HCT116 (cell line): ENCODE measurements at regions not wholly inside any gene's neighbourhood (a gene's known extent, or its start where the extent isn't known, plus 50 kb on each side); places are given as distances from the start of the nearest gene placed in this dataset.

ENCODE experiments used
- ATAC-seq: fragments of 200-7000 bp; cut with Tn5 transposase; 2 replicates; pipeline ENCODE4 v1.9.1; 2020; ENCODE audit warnings: mild to moderate bottlenecking, moderate library complexity
- BruUV-seq: library from RNA; stranded (reverse); fragments of 400-500 nt; replicated peaks from 2 replicates; lab custom pipeline; 2021; lab: Mats Ljungman, UMichigan
- CTCF ChIA-PET: fragments of 300-600 bp; sonication (Branson Sonifier 250); formaldehyde crosslinking; loops from one replicate; lab custom pipeline; 2021; ENCODE audit warnings: antibody characterized with exemption; lab: Charles Lee
- POLR2A ChIA-PET: fragments of 300-600, 350-600 bp; sonication (Branson Sonifier 250); formaldehyde crosslinking; loops from one replicate; lab custom pipeline; 2021; ENCODE audit warnings: antibody characterized with exemption; lab: Charles Lee
- RAD21 ChIA-PET, 2 experiments: fragments of 300-600 bp; sonication (Branson Sonifier 250); formaldehyde crosslinking; loops; one replicate each; lab custom pipeline; 2023; ENCODE audit warnings: low total read pairs in 2 of 2; ENCODE audit not compliant: uncharacterized antibody in 2 of 2, unreplicated experiment in 2 of 2, low non-redundant PET in 1 of 2; lab: Charles Lee
- DNase-seq: peaks from one replicate; pipeline ENCODE4 v3.0.0-alpha.2; 2010; ENCODE audit warnings: low read depth, low spot score
- H2AFZ ChIP-seq: fragments of 200-600 bp; shearing (Covaris generic), sonication (generic); 2 replicates; pipeline ENCODE4 v1.6.1; 2017; ENCODE audit warnings: low read depth, mixed run types, mixed read lengths, antibody characterized with exemption, low read length; ENCODE audit not compliant: poor library complexity, severe bottlenecking
- H3K27ac ChIP-seq: 2 replicates; pipeline ENCODE4 v1.5.1; 2012; ENCODE audit warnings: low read depth, low read length
- H3K27me3 ChIP-seq: fragments of 200-600 bp; sonication (generic); 2 replicates; pipeline ENCODE4 v1.6.1; 2016; ENCODE audit warnings: mixed run types, low read length, mixed read lengths; ENCODE audit not compliant: insufficient read depth
- H3K36me3 ChIP-seq, 2 experiments: fragments of 200-500 bp in 1 of 2; fragments of 200-600 bp in 1 of 2; sonication (Bioruptor generic) in 1 of 2; sonication (generic) in 1 of 2; 2 replicates each; pipeline versions ENCODE4 v1.5.1 to v1.6.1; 2014 to 2016; ENCODE audit warnings: low read length in 2 of 2, inconsistent platforms in 1 of 2, mixed read lengths in 1 of 2, mixed run types in 1 of 2; ENCODE audit not compliant: insufficient read depth in 2 of 2, control insufficient read depth in 1 of 2
- H3K4me1 ChIP-seq, 2 experiments: fragments of 200-600 bp in 1 of 2; sonication (generic) in 1 of 2; 2 replicates each; pipeline versions ENCODE4 v1.5.1 to v1.6.1; 2012 to 2017; ENCODE audit warnings: low read length in 2 of 2, inconsistent platforms in 1 of 2, mild to moderate bottlenecking in 1 of 2, mixed read lengths in 1 of 2, mixed run types in 1 of 2, moderate library complexity in 1 of 2; ENCODE audit not compliant: insufficient read depth in 2 of 2, control insufficient read depth in 1 of 2
- H3K4me2 ChIP-seq: fragments of 200-600 bp; sonication (generic); 2 replicates; pipeline ENCODE4 v1.6.1; 2017; ENCODE audit warnings: mixed run types, low read length, mixed read lengths
- H3K4me3 ChIP-seq, 2 experiments: fragments of 200-600 bp in 1 of 2; sonication (generic) in 1 of 2; replicated peaks in 1 of 2; 2 replicates each; pipeline ENCODE4 v1.5.1; 2011 to 2016; ENCODE audit warnings: low read length in 2 of 2, control low read depth in 1 of 2, low read depth in 1 of 2, mild to moderate bottlenecking in 1 of 2, mixed read lengths in 1 of 2, mixed run types in 1 of 2
- H3K79me2 ChIP-seq: fragments of 200-600 bp; sonication (generic); 2 replicates; pipeline ENCODE4 v1.6.1; 2017; ENCODE audit warnings: mild to moderate bottlenecking, mixed run types, low read length, moderate library complexity, mixed read lengths; ENCODE audit not compliant: insufficient read depth
- H3K9ac ChIP-seq: fragments of 200-600 bp; sonication (generic); 2 replicates; pipeline ENCODE4 v1.6.1; 2016; ENCODE audit warnings: low read length, mixed read lengths
- H3K9me2 ChIP-seq: fragments of 200-600 bp; sonication (generic), shearing (Covaris generic); 2 replicates; pipeline ENCODE4 v1.6.1; 2017; ENCODE audit warnings: mixed run types, mild to moderate bottlenecking, moderate library complexity; ENCODE audit not compliant: insufficient read depth
- H3K9me3 ChIP-seq, 2 experiments: fragments of 200-500 bp in 1 of 2; fragments of 200-600 bp in 1 of 2; sonication (Bioruptor generic) in 1 of 2; sonication (generic) in 1 of 2; 2 replicates each; pipeline ENCODE4 v1.6.1; 2014 to 2017; ENCODE audit warnings: low read length in 2 of 2, mixed read lengths in 2 of 2, inconsistent platforms in 1 of 2, low read depth in 1 of 2, mild to moderate bottlenecking in 1 of 2, mixed run types in 1 of 2, moderate library complexity in 1 of 2; ENCODE audit not compliant: control insufficient read depth in 1 of 2, insufficient read depth in 1 of 2
- H4K20me1 ChIP-seq: fragments of 200-600 bp; sonication (generic), shearing (Covaris generic); 2 replicates; pipeline ENCODE4 v1.6.1; 2017; ENCODE audit warnings: mixed run types, mild to moderate bottlenecking, moderate library complexity; ENCODE audit not compliant: insufficient read depth
- CBX3 ChIP-seq: IDR thresholded peaks from 2 replicates; pipeline ENCODE4 v1.6.1; 2012; ENCODE audit warnings: low read depth
- CEBPB ChIP-seq: IDR thresholded peaks from 2 replicates; pipeline ENCODE4 v1.6.1; 2012; ENCODE audit warnings: low read depth
- CTCF ChIP-seq, 3 experiments: fragments of 200-600 bp in 1 of 3; sonication (generic) in 1 of 3; IDR thresholded peaks in 2 of 3; conservative IDR thresholded peaks in 1 of 3; 2 replicates each; pipeline ENCODE4 v1.5.1; 2012 to 2017; ENCODE audit warnings: low read depth in 2 of 3, low read length in 2 of 3, antibody characterized with exemption in 1 of 3, borderline replicate concordance in 1 of 3, control low read depth in 1 of 3, mild to moderate bottlenecking in 1 of 3, mixed read lengths in 1 of 3, mixed run types in 1 of 3, moderate library complexity in 1 of 3; ENCODE audit not compliant: insufficient read depth in 1 of 3
- EGR1 ChIP-seq: IDR thresholded peaks from 2 replicates; pipeline ENCODE4 v1.6.1; 2012; ENCODE audit warnings: low read depth
- EZH2 ChIP-seq: fragments of 200-600 bp; sonication (generic); IDR thresholded peaks from 2 replicates; pipeline ENCODE4 v1.6.1; 2017; ENCODE audit warnings: antibody characterized with exemption, mixed run types
- EZH2phosphoT487 ChIP-seq: fragments of 200-600 bp; IDR thresholded peaks from 2 replicates; pipeline ENCODE4 v1.6.1; 2018; ENCODE audit warnings: antibody characterized with exemption, borderline replicate concordance
- FOSL1 ChIP-seq: IDR thresholded peaks from 2 replicates; pipeline ENCODE4 v1.6.1; 2012; ENCODE audit warnings: low read depth
- JUND ChIP-seq: IDR thresholded peaks from 2 replicates; pipeline ENCODE4 v1.6.1; 2012
- MAX ChIP-seq: IDR thresholded peaks from 2 replicates; pipeline ENCODE4 v1.6.1; 2012
- POLR2AphosphoS5 ChIP-seq: IDR thresholded peaks from 2 replicates; pipeline ENCODE4 v1.6.1; 2011; ENCODE audit warnings: mild to moderate bottlenecking, low read depth, low read length, moderate library complexity
- RAD21 ChIP-seq: IDR thresholded peaks from 2 replicates; pipeline ENCODE4 v1.6.1; 2012; ENCODE audit warnings: low read depth, mild to moderate bottlenecking
- REST ChIP-seq: IDR thresholded peaks from 2 replicates; pipeline ENCODE4 v1.6.1; 2012; ENCODE audit warnings: low read depth
- SIN3A ChIP-seq: IDR thresholded peaks from 2 replicates; pipeline ENCODE4 v1.6.1; 2012; ENCODE audit warnings: low read depth
- SP1 ChIP-seq: IDR thresholded peaks from 2 replicates; pipeline ENCODE4 v1.6.1; 2012; ENCODE audit warnings: low read depth
- SRF ChIP-seq: IDR thresholded peaks from 2 replicates; pipeline ENCODE4 v1.6.1; 2012; ENCODE audit warnings: low read depth
- TCF7L2 ChIP-seq: IDR thresholded peaks from 2 replicates; pipeline ENCODE4 v1.7.0; 2011; ENCODE audit warnings: borderline replicate concordance, inconsistent platforms; ENCODE audit not compliant: insufficient read depth, insufficient read length; ENCODE audit errors: extremely low read depth
- YY1 ChIP-seq: IDR thresholded peaks from 2 replicates; pipeline ENCODE4 v1.6.1; 2011; ENCODE audit warnings: low read length, low read depth, moderate library complexity, mild to moderate bottlenecking; ENCODE audit not compliant: insufficient replicate concordance; ENCODE audit errors: extremely low read depth
- ZBTB33 ChIP-seq: IDR thresholded peaks from 2 replicates; pipeline ENCODE4 v1.6.1; 2011; ENCODE audit warnings: mild to moderate bottlenecking, low read length, moderate library complexity; ENCODE audit not compliant: insufficient replicate concordance; ENCODE audit errors: extremely low read depth
- ZFX ChIP-seq: fragments of 450-650 bp; IDR thresholded peaks from 2 replicates; pipeline ENCODE4 v1.6.1; 2017
- ZNF274 ChIP-seq: fragments of 200-500 bp; sonication (Bioruptor generic); IDR thresholded peaks from 2 replicates; pipeline ENCODE4 v1.6.1; 2014; ENCODE audit warnings: mild to moderate bottlenecking, low read depth, low read length, inconsistent platforms
- intact Hi-C: fragments of 100-400 bp; cut with micrococcal nuclease; formaldehyde crosslinking; loops from 2 replicates; pipeline ENCODE4 v1.10.0; 2022

- Histone ChIP-seq H3K36me3 (no peaks in the 10 kb centered on the region), H3K4me1 (peaks cover 4 to 7% of the 10 kb centered on the region in 2 experiments; a peak in 2 of 4 replicates), H2AFZ (no peak overlapping the region), H4K20me1 (no peaks in the 10 kb centered on the region), H3K9me3 (no peaks in the 10 kb centered on the region), H3K27ac (no peak overlapping the region)
- intact Hi-C loops = no loop called here
- POLR2A ChIA-PET = no interaction called here
- BruUV-seq = no TSS peak
- TF ChIP-seq CTCF (IDR thresholded peaks at IDR 0.05 in 2 of 3, conservative IDR thresholded peaks at IDR 0.05 in 1 of 3; ENCODE audit: borderline replicate concordance in 1 of 3, insufficient read depth in 1 of 3, low read depth in 2 of 3, low read length in 2 of 3) (no peak), SIN3A (no peak), ZNF274 (no peak), CBX3 (no peak), REST (no peak), MAX (no peak), EZH2 (no peak), SRF (no peak), RAD21 (no peak), JUND (no peak), EZH2phosphoT487 (no peak), ZFX (no peak), POLR2AphosphoS5 (no peak), FOSL1 (no peak), EGR1 (no peak), ZBTB33 (no peak), YY1 (no peak), TCF7L2 (no peak), CEBPB (no peak), SP1 (no peak)
- TF ChIP-seq, all 23 proteins: peak for 0
- ChIA-PET CTCF (no interaction called here), RAD21 (no interaction called here)
- Histone ChIP-seq H3K9me2 (no peaks in the 10 kb centered on the region), H3K79me2 (no peaks in the 10 kb centered on the region), H3K27me3 (peaks cover 20% of the 10 kb centered on the region; the same call in 1 of the 2 replicates), H3K4me2 (no peak overlapping the region), H3K9ac (no peak overlapping the region), H3K4me3 (no peak overlapping the region)
- no peak for DNase-seq
- ATAC-seq = no peak
Observed at GRCh38 chr22:27247701-27248434, 553.7 kb downstream of the MN1 start.
